ENCODE measurements at regions not wholly inside any gene's neighbourhood (a gene's known extent, or its start where the extent isn't known, plus 50 kb on each side); places are given as distances from the start of the nearest gene placed in this dataset.

DNA sequence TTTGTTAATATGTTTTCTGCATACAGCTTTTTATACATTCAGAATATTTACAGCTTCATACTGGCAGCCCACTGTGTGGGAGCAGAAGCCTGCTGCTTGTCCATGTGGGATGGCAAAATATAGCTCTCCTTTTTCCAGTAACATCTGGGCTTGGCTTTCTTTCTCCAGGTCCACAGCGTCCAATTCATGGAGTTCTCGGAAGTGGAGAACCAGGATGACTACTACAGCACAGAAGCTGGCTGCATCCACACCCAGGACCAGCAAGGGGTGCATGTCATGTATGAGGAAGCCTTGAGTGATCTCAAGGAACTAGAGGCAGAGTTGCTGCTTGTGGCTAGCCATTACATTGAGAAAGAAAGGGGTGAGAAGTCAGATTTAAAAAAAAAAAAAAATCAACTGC is 143.1 kb downstream of the CD164 start:
- Histone ChIP-seq H3K4me2 (ENCODE audit: low read length) (no peak overlapping the region), H3K27ac (no peak overlapping the region), H3K9ac (no peak overlapping the region), H3K79me2 (no peaks in the 10 kb centered on the region), H2AFZ (no peak overlapping the region), H3K9me3 (ENCODE audit: control insufficient read depth, low read length) (no peaks in the 10 kb centered on the region), H3K4me3 (ENCODE audit: low read depth, low read length) (no peak overlapping the region), H3K27me3 (ENCODE audit: control insufficient read depth, insufficient read depth, low read length) (no peaks in the 10 kb centered on the region), H3K36me3 (ENCODE audit: control insufficient read depth, insufficient read depth, low read length) (no peaks in the 10 kb centered on the region), H3K4me1 (no peaks in the 10 kb centered on the region)
- TF ChIP-seq, protein P1, sequence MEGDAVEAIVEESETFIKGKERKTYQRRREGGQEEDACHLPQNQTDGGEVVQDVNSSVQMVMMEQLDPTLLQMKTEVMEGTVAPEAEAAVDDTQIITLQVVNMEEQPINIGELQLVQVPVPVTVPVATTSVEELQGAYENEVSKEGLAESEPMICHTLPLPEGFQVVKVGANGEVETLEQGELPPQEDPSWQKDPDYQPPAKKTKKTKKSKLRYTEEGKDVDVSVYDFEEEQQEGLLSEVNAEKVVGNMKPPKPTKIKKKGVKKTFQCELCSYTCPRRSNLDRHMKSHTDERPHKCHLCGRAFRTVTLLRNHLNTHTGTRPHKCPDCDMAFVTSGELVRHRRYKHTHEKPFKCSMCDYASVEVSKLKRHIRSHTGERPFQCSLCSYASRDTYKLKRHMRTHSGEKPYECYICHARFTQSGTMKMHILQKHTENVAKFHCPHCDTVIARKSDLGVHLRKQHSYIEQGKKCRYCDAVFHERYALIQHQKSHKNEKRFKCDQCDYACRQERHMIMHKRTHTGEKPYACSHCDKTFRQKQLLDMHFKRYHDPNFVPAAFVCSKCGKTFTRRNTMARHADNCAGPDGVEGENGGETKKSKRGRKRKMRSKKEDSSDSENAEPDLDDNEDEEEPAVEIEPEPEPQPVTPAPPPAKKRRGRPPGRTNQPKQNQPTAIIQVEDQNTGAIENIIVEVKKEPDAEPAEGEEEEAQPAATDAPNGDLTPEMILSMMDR (IDR thresholded peaks at IDR 0.05): no peak

DNA sequence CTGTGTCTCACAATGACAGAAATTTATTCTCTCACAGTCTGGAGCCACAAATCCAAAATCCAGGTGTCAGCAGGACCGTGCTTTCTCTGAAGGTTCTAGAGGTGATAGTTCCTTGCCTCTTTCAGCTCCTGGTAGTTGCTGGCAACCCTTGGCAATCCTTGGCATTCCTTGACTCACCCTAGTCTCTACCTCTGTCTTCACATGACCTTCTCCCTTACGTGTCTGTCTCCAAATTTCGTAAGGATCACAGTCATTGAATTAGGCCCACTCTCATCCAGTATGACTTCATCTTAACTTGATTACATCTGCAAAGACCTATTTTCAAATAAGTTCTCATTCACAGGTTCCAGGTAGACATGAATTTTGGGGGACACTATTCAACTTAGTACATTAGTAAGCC is 143.1 kb downstream of the CEP57L1 start:
- TF ChIP-seq, protein P1 (IDR thresholded peaks at IDR 0.05): no peak
- H3K27ac ChIP-seq: no peak overlapping the region

DNA sequence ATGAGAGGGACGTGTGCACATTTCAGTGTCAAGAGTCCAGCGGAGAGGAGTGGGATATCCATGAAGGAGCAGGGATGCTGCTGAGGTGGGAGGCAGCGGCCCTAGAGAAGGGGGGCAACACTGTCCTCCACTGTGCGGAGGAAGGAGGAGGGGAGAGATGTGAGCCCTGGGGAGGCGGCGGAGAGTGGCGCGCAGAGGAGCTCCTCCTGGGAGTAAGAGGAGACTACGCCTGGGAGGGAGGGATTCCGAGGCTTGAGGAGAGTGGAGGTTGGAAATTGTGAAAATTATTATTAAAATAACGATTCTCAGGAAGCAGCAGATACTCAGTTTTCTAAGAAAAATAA is 142.7 kb downstream of the CEP57L1 start:
- Histone ChIP-seq H3K9me3 (ENCODE audit: control insufficient read depth, low read length) (no peaks in the 10 kb centered on the region), H3K4me1 (no peaks in the 10 kb centered on the region), H3K79me2 (no peaks in the 10 kb centered on the region), H3K4me3 (ENCODE audit: low read depth, low read length) (no peak overlapping the region), H3K27ac (no peak overlapping the region), H3K36me3 (ENCODE audit: control insufficient read depth, insufficient read depth, low read length) (no peaks in the 10 kb centered on the region), H3K27me3 (ENCODE audit: control insufficient read depth, insufficient read depth, low read length) (no peaks in the 10 kb centered on the region), H3K4me2 (ENCODE audit: low read length) (no peak overlapping the region), H2AFZ (no peak overlapping the region), H3K9ac (no peak overlapping the region)
- TF ChIP-seq, protein P1 (IDR thresholded peaks at IDR 0.05): no peak

More for the DNA sequence above, 143.1 kb downstream of the CEP57L1 start:
- Histone ChIP-seq H3K4me3 (ENCODE audit: low read depth, low read length) (no peak overlapping the region), H3K79me2 (no peaks in the 10 kb centered on the region), H3K4me2 (ENCODE audit: low read length) (no peak overlapping the region), H3K4me1 (no peaks in the 10 kb centered on the region), H3K9me3 (ENCODE audit: control insufficient read depth, low read length) (no peaks in the 10 kb centered on the region), H2AFZ (no peak overlapping the region), H3K9ac (no peak overlapping the region), H3K36me3 (ENCODE audit: control insufficient read depth, insufficient read depth, low read length) (no peaks in the 10 kb centered on the region), H3K27me3 (ENCODE audit: control insufficient read depth, insufficient read depth, low read length) (no peaks in the 10 kb centered on the region)

DNA sequence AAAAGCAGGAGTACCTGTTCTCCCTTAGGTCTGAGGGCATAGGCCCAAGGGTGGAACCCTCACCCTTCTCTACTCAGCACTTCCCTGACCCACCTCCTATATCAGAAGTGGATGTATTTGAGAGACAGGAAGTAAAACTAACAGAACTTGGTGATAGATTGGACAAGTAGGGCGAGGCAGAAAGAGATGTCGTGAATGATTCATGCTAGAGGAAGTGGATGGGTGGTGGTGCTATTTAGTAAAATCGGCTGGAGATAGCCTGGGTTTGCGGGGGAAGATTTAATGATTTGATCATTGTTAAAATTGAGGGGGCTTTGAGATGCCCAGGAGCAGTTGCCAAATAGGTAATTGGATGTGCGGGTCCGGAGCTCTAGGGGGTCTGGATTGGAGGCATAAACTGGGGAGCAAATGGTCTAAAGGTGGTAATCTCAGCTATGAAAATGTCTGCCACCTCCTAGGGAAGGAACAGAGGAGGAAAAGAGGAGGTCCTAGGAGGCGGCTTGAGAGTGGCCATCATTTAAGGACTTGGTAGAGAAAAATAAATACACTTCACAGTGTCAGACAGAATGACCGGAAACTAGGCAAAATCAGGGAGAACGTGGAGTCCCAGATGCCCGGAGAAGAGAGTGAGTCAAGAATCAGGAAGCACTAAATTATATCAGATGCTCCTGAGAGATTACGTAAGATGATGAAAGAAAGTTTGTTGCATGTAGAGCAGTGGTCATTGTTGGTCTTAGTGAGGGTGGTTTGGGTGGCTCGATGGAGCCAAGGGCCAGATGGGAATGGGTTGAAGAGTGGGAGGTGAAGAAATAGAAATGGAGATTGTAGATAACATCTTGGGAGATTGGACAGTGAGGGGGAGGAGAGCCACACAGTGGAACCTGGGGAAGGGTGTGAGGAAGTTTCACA is 142.0 kb downstream of the CEP57L1 start:
- H3K36me3 ChIP-seq (ENCODE audit: control insufficient read depth, insufficient read depth, low read length): no peaks in the 10 kb centered on the region
- H3K4me1 ChIP-seq: no peaks in the 10 kb centered on the region
- no peak overlapping the region for H3K4me2 ChIP-seq (ENCODE audit: low read length)
- H3K79me2 ChIP-seq: no peaks in the 10 kb centered on the region
- H3K27ac ChIP-seq: no peak overlapping the region
- H2AFZ ChIP-seq: no peak overlapping the region
- no peak overlapping the region for H3K9ac ChIP-seq
- TF ChIP-seq, protein P1 (IDR thresholded peaks at IDR 0.05): no peak
- no peaks in the 10 kb centered on the region for H3K27me3 ChIP-seq (ENCODE audit: control insufficient read depth, insufficient read depth, low read length)
- no peaks in the 10 kb centered on the region for H3K9me3 ChIP-seq (ENCODE audit: control insufficient read depth, low read length)
- H3K4me3 ChIP-seq (ENCODE audit: low read depth, low read length): no peak overlapping the region

Data from parathyroid adenoma (tissue), 2 donors.